ENCODE measurements at regions not wholly inside any gene's neighbourhood (a gene's known extent, or its start where the extent isn't known, plus 50 kb on each side); places are given as distances from the start of the nearest gene placed in this dataset.

GRCh38 chr18:22086973-22087372, 82.4 kb upstream of the GATA6 start:
- TF ChIP-seq CTCF (IDR thresholded peaks at IDR 0.05), result no peak
- no peak for TF ChIP-seq EP300 (IDR thresholded peaks at IDR 0.05)

Measured in upper lobe of left lung (tissue), 4 donors.